Activated CD4-positive, alpha-beta T cell treated with anti-CD3 and anti-CD28 coated beads for 48 hours (primary cell): ENCODE measurements at regions not wholly inside any gene's neighbourhood (a gene's known extent, or its start where the extent isn't known, plus 50 kb on each side); places are given as distances from the start of the nearest gene placed in this dataset.

Source experiments
- DNase-seq: peaks from one replicate; pipeline ENCODE4 v3.0.0-alpha.2; 2020

- DNase-seq = no peak
These were observed 137.6 kb upstream of the HNMT start for GRCh38 chr2:137826373-137827372.

GRCh38 chr2:137828624-137829023, 135.6 kb upstream of the HNMT start:
- no peak for DNase-seq

- DNase-seq = no peak
These were observed 135.0 kb upstream of the HNMT start for GRCh38 chr2:137829251-137829650.

- DNase-seq = no peak
These were observed 129.4 kb upstream of the HNMT start for GRCh38 chr2:137834760-137835379.

- DNase-seq = no peak
These were observed 127.6 kb upstream of the HNMT start for GRCh38 chr2:137836671-137837070.

- no peak for DNase-seq
These were observed 126.4 kb upstream of the HNMT start for GRCh38 chr2:137837830-137838229.

GRCh38 chr2:137838255-137839092, 125.8 kb upstream of the HNMT start:
- no peak for DNase-seq

- DNase-seq = no peak
These were observed 121.8 kb upstream of the HNMT start for GRCh38 chr2:137842430-137842829.

GRCh38 chr2:137842952-137843351, 121.3 kb upstream of the HNMT start:
- no peak for DNase-seq

- no peak for DNase-seq
These were observed 118.9 kb upstream of the HNMT start for GRCh38 chr2:137845422-137845821.

GRCh38 chr2:137846993-137847392, 117.3 kb upstream of the HNMT start:
- no peak for DNase-seq

- DNase-seq = no peak
These were observed 116.8 kb upstream of the HNMT start for GRCh38 chr2:137847443-137847842.

- no peak for DNase-seq
These were observed 106.4 kb upstream of the HNMT start for GRCh38 chr2:137857881-137858280.

GRCh38 chr2:137862651-137863050, 101.6 kb upstream of the HNMT start:
- no peak for DNase-seq

GRCh38 chr2:137865954-137866540, 98.2 kb upstream of the HNMT start:
- peak; percentile 63 for DNase-seq

- DNase-seq = no peak
These were observed 93.6 kb upstream of the HNMT start for GRCh38 chr2:137870682-137871081.

GRCh38 chr2:137872577-137872976, 91.7 kb upstream of the HNMT start:
- DNase-seq = no peak

- no peak for DNase-seq
These were observed 90.6 kb upstream of the HNMT start for GRCh38 chr2:137873536-137874244.

GRCh38 chr2:137879121-137879520, 85.2 kb upstream of the HNMT start:
- DNase-seq = no peak

GRCh38 chr2:137881711-137882110, 82.6 kb upstream of the HNMT start:
- no peak for DNase-seq

- DNase-seq = no peak
These were observed 78.0 kb upstream of the HNMT start for GRCh38 chr2:137886083-137886831.
